H1 (cell line): ENCODE measurements at regions not wholly inside any gene's neighbourhood (a gene's known extent, or its start where the extent isn't known, plus 50 kb on each side); places are given as distances from the start of the nearest gene placed in this dataset.

Experiments used
- CTCF ChIA-PET: fragments of 300-600 bp; sonication (Branson Sonifier 250); formaldehyde crosslinking; loops from one replicate; lab custom pipeline; 2021; ENCODE audit not compliant: partially characterized antibody; lab: Charles Lee
- POLR2A ChIA-PET: fragments of 300-600 bp; sonication (Branson Sonifier 250); formaldehyde crosslinking; loops from one replicate; lab custom pipeline; 2021; ENCODE audit warnings: inconsistent platforms; ENCODE audit not compliant: partially characterized antibody; lab: Charles Lee
- DNase-seq, 2 experiments: peaks; one replicate each; pipeline versions ENCODE4 v3.0.0 to v3.0.0-alpha.2; 2010 to 2022; ENCODE audit warnings: low spot score in 2 of 2, low read depth in 1 of 2, mixed read lengths in 1 of 2
- FAIRE-seq: peaks from 2 replicates; lab custom pipeline; 2011; peaks lifted over from hg19 to GRCh38; lab: Jason Lieb, UNC
- H2AFZ ChIP-seq: 2 replicates; pipeline ENCODE4 v1.8.1; 2012; ENCODE audit warnings: low read length, inconsistent platforms
- H2AK5ac ChIP-seq: 2 replicates; pipeline ENCODE4 v1.6.1; 2013; ENCODE audit warnings: low read depth, low read length
- H2BK120ac ChIP-seq: replicated peaks from 2 replicates; pipeline ENCODE3; 2013; ENCODE audit warnings: low read depth, low read length, inconsistent platforms
- H2BK12ac ChIP-seq: 2 replicates; pipeline ENCODE4 v1.6.1; 2013; ENCODE audit warnings: low read depth, low read length
- H2BK15ac ChIP-seq: 2 replicates; pipeline ENCODE4 v1.6.1; 2013; ENCODE audit warnings: low read length
- H2BK20ac ChIP-seq: 2 replicates; pipeline ENCODE4 v1.6.1; 2013; ENCODE audit warnings: low read length
- H2BK5ac ChIP-seq: 2 replicates; pipeline ENCODE4 v1.6.1; 2013; ENCODE audit warnings: low read depth, low read length
- H3K14ac ChIP-seq: 2 replicates; pipeline ENCODE4 v1.6.1; 2013; ENCODE audit warnings: inconsistent platforms; ENCODE audit not compliant: insufficient read length
- H3K18ac ChIP-seq: 2 replicates; pipeline ENCODE4 v1.6.1; 2013; ENCODE audit warnings: low read length; ENCODE audit errors: extremely low read depth
- H3K23ac ChIP-seq: 2 replicates; pipeline ENCODE4 v1.6.1; 2013; ENCODE audit warnings: inconsistent platforms; ENCODE audit not compliant: insufficient read length
- H3K23me2 ChIP-seq: 2 replicates; pipeline ENCODE4 v1.6.1; 2013; ENCODE audit warnings: low read depth, low read length
- H3K27ac ChIP-seq: 2 replicates; pipeline ENCODE4 v1.6.1; 2011; ENCODE audit warnings: low read depth, low read length, inconsistent platforms
- H3K27me3 ChIP-seq, 4 experiments: replicated peaks in 1 of 4; 1 replicate in 1 of 4; 2 replicates in 3 of 4; pipeline versions ENCODE4 v1.6.1 to v1.8.1; 2011 to 2013; ENCODE audit warnings: low read length in 3 of 4, mild to moderate bottlenecking in 3 of 4, inconsistent platforms in 2 of 4, mixed read lengths in 2 of 4, moderate library complexity in 1 of 4; ENCODE audit not compliant: control insufficient read depth in 3 of 4, insufficient read depth in 3 of 4; ENCODE audit errors: extremely low read depth in 1 of 4
- H3K36me3 ChIP-seq, 4 experiments: 2 replicates each; pipeline versions ENCODE4 v1.6.1 to v1.8.1; 2011 to 2013; ENCODE audit warnings: mild to moderate bottlenecking in 4 of 4, low read length in 3 of 4, moderate library complexity in 2 of 4, control low read depth in 1 of 4, inconsistent platforms in 1 of 4; ENCODE audit not compliant: insufficient read depth in 4 of 4, control insufficient read depth in 2 of 4
- H3K4ac ChIP-seq: replicated peaks from 2 replicates; pipeline ENCODE3; 2013; ENCODE audit warnings: low read length, low read depth, mixed read lengths, inconsistent platforms; ENCODE audit not compliant: insufficient read length
- H3K4me1 ChIP-seq, 4 experiments: replicated peaks in 1 of 4; 1 replicate in 1 of 4; 2 replicates in 3 of 4; pipeline versions ENCODE4 v1.6.1 to v1.8.1; 2011 to 2013; ENCODE audit warnings: low read length in 3 of 4, inconsistent platforms in 2 of 4, mixed read lengths in 1 of 4; ENCODE audit not compliant: insufficient read depth in 4 of 4, control insufficient read depth in 3 of 4
- H3K4me2 ChIP-seq, 2 experiments: 2 replicates each; pipeline versions ENCODE4 v1.6.1 to v1.8.1; 2011 to 2013; ENCODE audit warnings: low read depth in 2 of 2, low read length in 2 of 2, control low read depth in 1 of 2, inconsistent platforms in 1 of 2, mild to moderate bottlenecking in 1 of 2; ENCODE audit not compliant: insufficient read depth in 1 of 2
- H3K4me3 ChIP-seq, 4 experiments: fragments of 200-600, 300-600 bp in 1 of 4; sonication (generic), shearing (Covaris generic), sonication (Bioruptor Twin) in 1 of 4; 2 replicates each; pipeline versions ENCODE4 v1.5.1 to v1.8.1; 2011 to 2016; ENCODE audit warnings: low read length in 4 of 4, low read depth in 3 of 4, control low read depth in 2 of 4, inconsistent platforms in 2 of 4, mild to moderate bottlenecking in 2 of 4, mixed read lengths in 1 of 4, moderate library complexity in 1 of 4; ENCODE audit not compliant: insufficient read depth in 2 of 4; ENCODE audit errors: extremely low read depth in 1 of 4
- H3K56ac ChIP-seq: replicated peaks from 2 replicates; pipeline ENCODE3; 2013; ENCODE audit warnings: low read depth, mild to moderate bottlenecking, mixed read lengths, low read length, inconsistent platforms; ENCODE audit not compliant: insufficient read length
- H3K79me1 ChIP-seq: 2 replicates; pipeline ENCODE4 v1.6.1; 2013; ENCODE audit warnings: low read depth, low read length, control low read depth
- H3K79me2 ChIP-seq, 2 experiments: 2 replicates each; pipeline versions ENCODE4 v1.6.1 to v1.8.1; 2012 to 2013; ENCODE audit warnings: low read length in 2 of 2, mild to moderate bottlenecking in 2 of 2, inconsistent platforms in 1 of 2; ENCODE audit not compliant: insufficient read depth in 2 of 2, control insufficient read depth in 1 of 2
- H3K9ac ChIP-seq, 4 experiments: replicated peaks in 1 of 4; 1 replicate in 1 of 4; 2 replicates in 3 of 4; pipeline versions ENCODE4 v1.6.1 to v1.8.1; 2011 to 2013; ENCODE audit warnings: low read depth in 3 of 4, low read length in 3 of 4, control low read depth in 2 of 4, mild to moderate bottlenecking in 2 of 4, moderate library complexity in 2 of 4, inconsistent platforms in 1 of 4; ENCODE audit errors: extremely low read depth in 1 of 4
- H3K9me3 ChIP-seq, 2 experiments: 2 replicates each; pipeline versions ENCODE4 v1.6.1 to v1.8.1; 2012 to 2013; ENCODE audit warnings: mild to moderate bottlenecking in 2 of 2, moderate library complexity in 2 of 2, control low read depth in 1 of 2, inconsistent platforms in 1 of 2, low read depth in 1 of 2, low read length in 1 of 2, mixed read lengths in 1 of 2; ENCODE audit not compliant: insufficient read depth in 2 of 2
- H4K20me1 ChIP-seq, 2 experiments: replicated peaks in 1 of 2; 2 replicates each; pipeline versions ENCODE3 to v1.8.1; 2011 to 2013; ENCODE audit warnings: inconsistent platforms in 2 of 2, low read length in 2 of 2, mild to moderate bottlenecking in 1 of 2; ENCODE audit not compliant: insufficient read depth in 2 of 2, control insufficient read depth in 1 of 2
- H4K5ac ChIP-seq: 2 replicates; pipeline ENCODE4 v1.6.1; 2013; ENCODE audit warnings: low read length, low read depth, mixed read lengths, inconsistent platforms; ENCODE audit not compliant: insufficient read length
- H4K8ac ChIP-seq: 2 replicates; pipeline ENCODE4 v1.8.0; 2013; ENCODE audit warnings: mild to moderate bottlenecking, moderate library complexity, low read length, inconsistent platforms; ENCODE audit not compliant: insufficient read depth; ENCODE audit errors: extremely low read depth
- H4K91ac ChIP-seq: replicated peaks from 2 replicates; pipeline ENCODE3; 2013; ENCODE audit warnings: low read length, mixed read lengths, inconsistent platforms; ENCODE audit not compliant: insufficient read length
- CEBPB ChIP-seq: IDR thresholded peaks from 2 replicates; pipeline ENCODE4 v1.6.1; 2012; ENCODE audit warnings: low read depth, low read length
- CREB1 ChIP-seq: IDR thresholded peaks from 2 replicates; pipeline ENCODE4 v1.6.1; 2012; ENCODE audit warnings: inconsistent platforms
- CTBP2 ChIP-seq: IDR thresholded peaks from 2 replicates; pipeline ENCODE4 v1.7.0; 2011; ENCODE audit warnings: borderline replicate concordance, mild to moderate bottlenecking, moderate library complexity, mixed read lengths, low read length; ENCODE audit not compliant: insufficient read depth, insufficient read length
- POLR2A ChIP-seq, 2 experiments: IDR thresholded peaks; 1 replicate in 1 of 2; 2 replicates in 1 of 2; pipeline ENCODE4 v1.6.1; 2011; ENCODE audit warnings: low read depth in 2 of 2, low read length in 2 of 2, mild to moderate bottlenecking in 2 of 2; ENCODE audit errors: control extremely low read depth in 1 of 2
- SIX5 ChIP-seq: IDR thresholded peaks from 2 replicates; pipeline ENCODE4 v1.6.1; 2011; ENCODE audit warnings: mild to moderate bottlenecking, low read depth, low read length
- SP1 ChIP-seq: IDR thresholded peaks from 2 replicates; pipeline ENCODE4 v1.6.1; 2011; ENCODE audit warnings: low read depth, low read length
- SRF ChIP-seq: IDR thresholded peaks from 2 replicates; pipeline ENCODE4 v1.6.1; 2011; ENCODE audit warnings: mild to moderate bottlenecking, low read depth, low read length, moderate library complexity
- WGBS, 2 experiments: shearing (Covaris generic) in 1 of 2; methylation state at CpG; one replicate each; pipeline versions ENCODE4 v1.1.6 to v1.1.7; 2013 to 2015; ENCODE audit warnings: low lambda C conversion rate in 2 of 2, mixed read lengths in 2 of 2, inconsistent platforms in 1 of 2, low coverage in 1 of 2, missing lambda C conversion rate in 1 of 2; ENCODE audit not compliant: insufficient replicate concordance in 2 of 2, insufficient coverage in 1 of 2, insufficient read length in 1 of 2; ENCODE audit errors: extremely low coverage in 1 of 2, missing lambda C conversion rate in 1 of 2; 5-methylcytosine and 5-hydroxymethylcytosine counted together

DNA sequence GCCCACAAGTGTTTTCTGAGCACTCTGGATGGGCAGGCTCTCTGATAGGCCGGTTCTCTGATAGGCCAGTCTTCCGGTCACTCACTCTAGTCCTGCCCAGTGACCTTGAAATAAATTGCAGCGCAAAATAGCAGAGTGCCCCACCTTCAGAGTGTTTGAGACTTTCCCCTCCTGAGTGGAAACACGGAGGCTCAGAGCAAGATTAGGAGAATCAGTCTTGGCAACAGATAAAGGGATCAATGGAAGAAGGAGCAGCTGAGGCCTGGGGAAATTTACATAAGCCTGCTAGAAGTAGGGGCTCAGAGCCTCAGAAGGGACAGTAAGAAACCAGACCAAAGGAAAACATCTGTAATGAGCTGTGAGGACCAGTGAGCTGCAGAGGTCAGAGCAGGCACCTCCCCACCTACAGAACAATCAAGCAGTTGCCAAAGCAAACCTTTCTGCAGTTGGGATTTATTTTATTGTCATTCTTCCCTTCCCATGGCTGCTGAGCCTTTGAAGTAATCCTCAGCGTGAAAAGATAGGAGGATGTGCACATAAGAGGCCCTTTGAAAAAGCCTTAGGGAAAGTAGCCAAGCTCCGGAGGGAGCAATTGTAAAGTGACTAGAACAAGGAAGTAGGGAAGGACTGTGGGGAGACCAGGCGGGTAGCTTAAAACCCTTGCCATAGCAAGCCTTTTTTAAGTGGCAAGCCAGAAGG lies 89.1 kb upstream of the TSPAN5 start:
- Histone ChIP-seq H2BK12ac (no peak overlapping the region), H2AFZ (peak overlapping the region; percentile 90), H4K20me1 (no peaks in the 10 kb centered on the region), H3K79me1 (no peaks in the 10 kb centered on the region), H3K14ac (no peak overlapping the region), H4K5ac (no peak overlapping the region), H2BK15ac (no peak overlapping the region), H2BK5ac (no peak overlapping the region), H3K9ac (no peak overlapping the region), H3K23ac (no peak overlapping the region), H2BK120ac (no peak overlapping the region), H3K18ac (no peak overlapping the region; the same call in 1 of the 2 replicates), H2BK20ac (no peak overlapping the region), H3K4me3 (no peak overlapping the region), H3K23me2 (no peaks in the 10 kb centered on the region), H3K4ac (no peak overlapping the region), H2AK5ac (no peak overlapping the region), H3K79me2 (no peaks in the 10 kb centered on the region), H4K8ac (no peak overlapping the region), H3K56ac (no peak overlapping the region), H3K27me3 (no peaks in the 10 kb centered on the region), H3K4me1 (peaks cover 0 to 6% (median 3%) of the 10 kb centered on the region in 4 experiments; a peak in 4 of 7 replicates)
- no peak for FAIRE-seq
- 85% methylated on average over 7 of the region's 7 CpGs; no CpG with 5 or more reads in 1 of the 2 experiments for WGBS, 2 experiments
- CTCF ChIA-PET = interaction anchor here (1.0 to 1.6 kb wide), 4 partner anchors 54 to 309 kb away, joined by 3 read pairs; no protein-coding TSS in a partner anchor
- DNase-seq = no peak
- TF ChIP-seq SRF (no peak), SP1 (no peak), CEBPB (no peak), SIX5 (no peak), CREB1 (no peak), CTBP2 (no peak), POLR2A (IDR thresholded peaks at IDR 0.05; ENCODE audit: control extremely low read depth in 1 of 2, low read depth in 2 of 2, low read length in 2 of 2) (no peak)
- TF ChIP-seq, all 59 proteins: peak for 0
- Histone ChIP-seq H4K91ac (no peak overlapping the region), H3K9me3 (no peaks in the 10 kb centered on the region), H3K4me2 (no peak overlapping the region), H3K27ac (no peak overlapping the region), H3K36me3 (no peaks in the 10 kb centered on the region)
- POLR2A ChIA-PET = no interaction called here
